PFSK-1 (cell line): ENCODE measurements at regions not wholly inside any gene's neighbourhood (a gene's known extent, or its start where the extent isn't known, plus 50 kb on each side); places are given as distances from the start of the nearest gene placed in this dataset.

Experiments used
- POLR2AphosphoS5 ChIP-seq: IDR thresholded peaks from 2 replicates; pipeline ENCODE4 v1.6.1; 2012; ENCODE audit warnings: low read depth, mild to moderate bottlenecking, control low read depth, low read length, moderate library complexity
- TF ChIP-seq, protein P1 (sequence below), 2 experiments: IDR thresholded peaks; 2 replicates each; pipeline versions ENCODE4 v1.6.1 to v1.8.0; 2011 to 2012; ENCODE audit warnings: low read depth in 2 of 2, low read length in 2 of 2, control low read depth in 1 of 2, inconsistent platforms in 1 of 2, mild to moderate bottlenecking in 1 of 2, moderate library complexity in 1 of 2; ENCODE audit not compliant: insufficient read depth in 1 of 2

DNA sequence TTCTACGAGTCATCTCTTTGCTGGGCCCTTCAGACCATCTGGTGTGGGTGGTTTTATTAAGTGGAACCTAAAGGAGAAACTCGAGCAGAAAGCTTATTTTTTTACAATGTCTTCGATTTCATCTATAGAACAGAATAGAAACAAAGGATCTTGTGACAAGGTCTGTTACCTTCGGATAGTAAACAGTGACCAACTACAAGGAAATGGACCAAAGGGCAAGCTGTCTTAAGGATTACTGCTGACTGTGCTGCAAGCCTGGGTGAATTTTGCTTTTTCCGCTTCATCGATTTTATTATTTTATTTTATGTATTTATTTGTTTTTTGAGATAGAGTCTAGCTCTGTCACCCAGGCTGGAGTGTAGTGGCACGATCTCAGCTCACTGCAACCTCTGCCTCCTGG, 348.9 kb upstream of the ERCC4 start:
- no peak for TF ChIP-seq POLR2AphosphoS5
- TF ChIP-seq, protein P1, sequence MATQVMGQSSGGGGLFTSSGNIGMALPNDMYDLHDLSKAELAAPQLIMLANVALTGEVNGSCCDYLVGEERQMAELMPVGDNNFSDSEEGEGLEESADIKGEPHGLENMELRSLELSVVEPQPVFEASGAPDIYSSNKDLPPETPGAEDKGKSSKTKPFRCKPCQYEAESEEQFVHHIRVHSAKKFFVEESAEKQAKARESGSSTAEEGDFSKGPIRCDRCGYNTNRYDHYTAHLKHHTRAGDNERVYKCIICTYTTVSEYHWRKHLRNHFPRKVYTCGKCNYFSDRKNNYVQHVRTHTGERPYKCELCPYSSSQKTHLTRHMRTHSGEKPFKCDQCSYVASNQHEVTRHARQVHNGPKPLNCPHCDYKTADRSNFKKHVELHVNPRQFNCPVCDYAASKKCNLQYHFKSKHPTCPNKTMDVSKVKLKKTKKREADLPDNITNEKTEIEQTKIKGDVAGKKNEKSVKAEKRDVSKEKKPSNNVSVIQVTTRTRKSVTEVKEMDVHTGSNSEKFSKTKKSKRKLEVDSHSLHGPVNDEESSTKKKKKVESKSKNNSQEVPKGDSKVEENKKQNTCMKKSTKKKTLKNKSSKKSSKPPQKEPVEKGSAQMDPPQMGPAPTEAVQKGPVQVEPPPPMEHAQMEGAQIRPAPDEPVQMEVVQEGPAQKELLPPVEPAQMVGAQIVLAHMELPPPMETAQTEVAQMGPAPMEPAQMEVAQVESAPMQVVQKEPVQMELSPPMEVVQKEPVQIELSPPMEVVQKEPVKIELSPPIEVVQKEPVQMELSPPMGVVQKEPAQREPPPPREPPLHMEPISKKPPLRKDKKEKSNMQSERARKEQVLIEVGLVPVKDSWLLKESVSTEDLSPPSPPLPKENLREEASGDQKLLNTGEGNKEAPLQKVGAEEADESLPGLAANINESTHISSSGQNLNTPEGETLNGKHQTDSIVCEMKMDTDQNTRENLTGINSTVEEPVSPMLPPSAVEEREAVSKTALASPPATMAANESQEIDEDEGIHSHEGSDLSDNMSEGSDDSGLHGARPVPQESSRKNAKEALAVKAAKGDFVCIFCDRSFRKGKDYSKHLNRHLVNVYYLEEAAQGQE (IDR thresholded peaks at IDR 0.05; ENCODE audit: insufficient read depth in 1 of 2, low read depth in 2 of 2, low read length in 2 of 2), result no peak
